ENCODE measurements at regions not wholly inside any gene's neighbourhood (a gene's known extent, or its start where the extent isn't known, plus 50 kb on each side); places are given as distances from the start of the nearest gene placed in this dataset.

DNA sequence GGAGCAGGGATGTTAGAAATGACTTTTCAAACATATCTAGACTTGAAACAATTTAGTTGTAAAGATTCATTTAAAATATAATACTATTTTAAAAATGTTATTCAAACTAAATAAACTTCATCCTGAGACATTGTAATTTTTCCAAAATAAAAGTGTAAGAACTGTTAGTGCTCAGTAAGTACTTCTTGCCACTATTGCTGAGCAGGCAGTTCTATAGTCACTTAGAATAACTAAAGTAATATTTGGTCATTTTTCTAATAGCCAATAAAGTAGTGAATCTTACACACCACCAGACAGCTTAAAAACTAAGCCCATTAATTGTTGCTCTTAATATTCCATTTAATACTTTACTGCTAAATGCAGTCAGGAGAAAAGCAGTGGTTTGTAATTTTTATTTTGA, 1120.0 kb upstream of the CDH10 start:
- intact Hi-C loops (cut with DNase I), result no loop called here
- H3K4me1 ChIP-seq, result no peaks in the 10 kb centered on the region

GRCh38 chr5:25763781-25764180, 1119.0 kb upstream of the CDH10 start:
- no peaks in the 10 kb centered on the region for H3K4me1 ChIP-seq
- 60 to 80% (median 65%) methylated on average over 3 of the region's 3 CpGs for WGBS, 3 donors
- ATAC-seq, result no peak
- no peaks in the 10 kb centered on the region for H3K9me3 ChIP-seq
- H3K36me3 ChIP-seq (ENCODE audit: insufficient read depth in 1 of 2, low read depth in 1 of 2), result no peaks in the 10 kb centered on the region
- TF ChIP-seq, protein P1, sequence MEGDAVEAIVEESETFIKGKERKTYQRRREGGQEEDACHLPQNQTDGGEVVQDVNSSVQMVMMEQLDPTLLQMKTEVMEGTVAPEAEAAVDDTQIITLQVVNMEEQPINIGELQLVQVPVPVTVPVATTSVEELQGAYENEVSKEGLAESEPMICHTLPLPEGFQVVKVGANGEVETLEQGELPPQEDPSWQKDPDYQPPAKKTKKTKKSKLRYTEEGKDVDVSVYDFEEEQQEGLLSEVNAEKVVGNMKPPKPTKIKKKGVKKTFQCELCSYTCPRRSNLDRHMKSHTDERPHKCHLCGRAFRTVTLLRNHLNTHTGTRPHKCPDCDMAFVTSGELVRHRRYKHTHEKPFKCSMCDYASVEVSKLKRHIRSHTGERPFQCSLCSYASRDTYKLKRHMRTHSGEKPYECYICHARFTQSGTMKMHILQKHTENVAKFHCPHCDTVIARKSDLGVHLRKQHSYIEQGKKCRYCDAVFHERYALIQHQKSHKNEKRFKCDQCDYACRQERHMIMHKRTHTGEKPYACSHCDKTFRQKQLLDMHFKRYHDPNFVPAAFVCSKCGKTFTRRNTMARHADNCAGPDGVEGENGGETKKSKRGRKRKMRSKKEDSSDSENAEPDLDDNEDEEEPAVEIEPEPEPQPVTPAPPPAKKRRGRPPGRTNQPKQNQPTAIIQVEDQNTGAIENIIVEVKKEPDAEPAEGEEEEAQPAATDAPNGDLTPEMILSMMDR (IDR thresholded peaks at IDR 0.05), result no peak
- no peak overlapping the region for H3K4me3 ChIP-seq
- intact Hi-C loops (cut with DNase I), result no loop called here
- DNase-seq, result no peak
- no peaks in the 10 kb centered on the region for H3K27me3 ChIP-seq (ENCODE audit: insufficient read depth in 3 of 3, low read length in 2 of 3)
- H3K27ac ChIP-seq, result no peak overlapping the region

More for the DNA sequence above, 1120.0 kb upstream of the CDH10 start:
- no peaks in the 10 kb centered on the region for H3K27me3 ChIP-seq (ENCODE audit: insufficient read depth in 3 of 3, low read length in 2 of 3)
- DNase-seq (no peak), ATAC-seq (no peak)
- H3K4me3 ChIP-seq, result no peak overlapping the region
- TF ChIP-seq, protein P1 (IDR thresholded peaks at IDR 0.05), result no peak
- H3K9me3 ChIP-seq, result no peaks in the 10 kb centered on the region
- no peaks in the 10 kb centered on the region for H3K36me3 ChIP-seq (ENCODE audit: insufficient read depth in 1 of 2, low read depth in 1 of 2)
- H3K27ac ChIP-seq, result no peak overlapping the region

DNA sequence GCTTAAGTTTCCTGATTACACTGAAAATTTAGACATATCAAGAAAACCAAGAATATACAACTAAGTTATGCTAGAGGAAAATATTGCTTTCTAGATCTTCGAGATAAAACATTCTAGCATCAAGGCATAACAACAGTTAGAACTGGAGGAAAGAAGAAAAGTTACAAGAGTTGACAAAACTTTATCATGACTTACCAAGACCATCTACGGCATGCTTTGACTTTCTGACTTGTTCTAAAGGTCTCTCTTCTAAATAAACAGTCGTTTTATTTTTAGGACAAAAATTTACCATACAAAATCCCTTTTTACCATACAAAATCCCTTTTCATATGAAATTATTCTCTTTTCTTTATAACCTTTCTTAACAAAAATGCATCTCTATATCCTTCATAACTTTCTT, 1110.1 kb upstream of the CDH10 start:
- Histone ChIP-seq H3K4me3 (no peak overlapping the region), H3K27me3 (ENCODE audit: insufficient read depth in 3 of 3, low read length in 2 of 3) (no peaks in the 10 kb centered on the region), H3K36me3 (ENCODE audit: insufficient read depth in 1 of 2, low read depth in 1 of 2) (no peaks in the 10 kb centered on the region), H3K27ac (no peak overlapping the region), H3K9me3 (no peaks in the 10 kb centered on the region), H3K4me1 (no peaks in the 10 kb centered on the region)
- no peak for DNase-seq
- ATAC-seq, result no peak
- WGBS, 3 donors, result 34 to 46% (median 39%) methylated on average over 3 of the region's 3 CpGs
- TF ChIP-seq, protein P1 (IDR thresholded peaks at IDR 0.05), result no peak
- intact Hi-C loops (cut with DNase I), result no loop called here

- H3K27ac ChIP-seq, result no peak overlapping the region
- no peak overlapping the region for H3K4me3 ChIP-seq
- no peak for DNase-seq
- H3K9me3 ChIP-seq, result no peaks in the 10 kb centered on the region
- WGBS, 3 donors, result 50 to 58% (median 51%) methylated on average over 4 of the region's 4 CpGs
- no peak for ATAC-seq
- no peaks in the 10 kb centered on the region for H3K4me1 ChIP-seq
- intact Hi-C loops (cut with DNase I), result no loop called here
- TF ChIP-seq, protein P1 (IDR thresholded peaks at IDR 0.05), result no peak
- H3K36me3 ChIP-seq (ENCODE audit: insufficient read depth in 1 of 2, low read depth in 1 of 2), result no peaks in the 10 kb centered on the region
- H3K27me3 ChIP-seq (ENCODE audit: insufficient read depth in 3 of 3, low read length in 2 of 3), result no peaks in the 10 kb centered on the region
Observed at GRCh38 chr5:25744908-25745307, 1100.1 kb upstream of the CDH10 start.

DNA sequence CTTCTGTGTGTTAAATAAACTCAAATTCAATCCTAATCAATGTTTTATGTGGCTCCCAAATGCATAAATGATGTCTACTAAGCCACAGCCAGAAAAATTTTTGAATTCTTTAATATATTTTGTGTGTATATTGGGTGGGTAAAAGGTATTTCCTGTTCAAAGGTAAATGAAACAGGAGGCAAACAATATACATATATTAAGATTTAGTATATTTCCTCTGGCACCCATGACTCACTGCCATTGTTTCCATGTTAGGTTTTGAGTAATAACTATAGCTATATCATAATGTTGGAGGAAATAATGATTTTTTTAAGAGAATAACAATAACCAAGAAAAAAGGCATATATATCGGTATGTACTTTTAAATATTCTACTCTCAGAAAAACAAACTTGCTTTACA, 1071.9 kb upstream of the CDH10 start:
- Histone ChIP-seq H3K4me1 (no peaks in the 10 kb centered on the region), H3K27ac (no peak overlapping the region), H3K4me3 (no peak overlapping the region), H3K36me3 (ENCODE audit: insufficient read depth in 1 of 2, low read depth in 1 of 2) (no peaks in the 10 kb centered on the region), H3K9me3 (no peaks in the 10 kb centered on the region), H3K27me3 (ENCODE audit: insufficient read depth in 3 of 3, low read length in 2 of 3) (no peaks in the 10 kb centered on the region)
- ATAC-seq, result no peak
- intact Hi-C loops (cut with DNase I), result no loop called here
- DNase-seq, result no peak
- TF ChIP-seq, protein P1 (IDR thresholded peaks at IDR 0.05), result no peak
- 85 to 98% (median 93%) methylated on average over 1 of the region's 1 CpG for WGBS, 3 donors

All from psoas muscle (tissue), 7 donors.